GM23338 (cell line): ENCODE measurements at regions not wholly inside any gene's neighbourhood (a gene's known extent, or its start where the extent isn't known, plus 50 kb on each side); places are given as distances from the start of the nearest gene placed in this dataset.

Experiments
- ATAC-seq: fragments of 200-7000 bp; cut with Tn5 transposase; 3 replicates; pipeline ENCODE4 v1.9.1; 2020
- DNase-seq: peaks from one replicate; pipeline ENCODE4 v3.0.0-alpha.2; 2015; ENCODE audit warnings: low spot score
- H2AFZ ChIP-seq: fragments of 200-600 bp; sonication (generic); 2 replicates; pipeline ENCODE4 v1.8.0; 2016; ENCODE audit warnings: antibody characterized with exemption, mild to moderate bottlenecking, moderate library complexity
- H3F3A ChIP-seq: fragments of 200-600 bp; sonication (generic); replicated peaks from 2 replicates; pipeline ENCODE4 v1.8.0; 2017; ENCODE audit warnings: antibody characterized with exemption, mixed run types, low read depth
- H3K27ac ChIP-seq: fragments of 200-600 bp; sonication (generic); 2 replicates; pipeline ENCODE4 v1.6.1; 2016; ENCODE audit warnings: low read depth
- H3K27me3 ChIP-seq: fragments of 200-600 bp; sonication (generic); 2 replicates; pipeline ENCODE4 v1.8.0; 2016; ENCODE audit warnings: mild to moderate bottlenecking, mixed run types, moderate library complexity; ENCODE audit not compliant: insufficient read depth
- H3K36me3 ChIP-seq: fragments of 200-600 bp; sonication (generic); 2 replicates; pipeline ENCODE4 v1.8.0; 2016; ENCODE audit warnings: mild to moderate bottlenecking; ENCODE audit not compliant: insufficient read depth
- H3K4me1 ChIP-seq: fragments of 200-600 bp; sonication (generic); 2 replicates; pipeline ENCODE4 v1.8.0; 2016; ENCODE audit warnings: mild to moderate bottlenecking, moderate library complexity; ENCODE audit not compliant: insufficient read depth
- H3K4me2 ChIP-seq: fragments of 200-600 bp; sonication (generic); 2 replicates; pipeline ENCODE4 v1.7.1; 2017; ENCODE audit warnings: mixed run types
- H3K4me3 ChIP-seq: fragments of 200-600 bp; sonication (generic); 2 replicates; pipeline ENCODE4 v1.6.1; 2016; ENCODE audit warnings: mixed run types
- H3K79me2 ChIP-seq: fragments of 200-600 bp; sonication (generic); replicated peaks from 2 replicates; pipeline ENCODE4 v1.8.0; 2017; ENCODE audit warnings: mild to moderate bottlenecking; ENCODE audit not compliant: insufficient read depth
- H3K9me2 ChIP-seq: fragments of 200-600 bp; sonication (generic); 2 replicates; pipeline ENCODE4 v1.8.0; 2017; ENCODE audit not compliant: insufficient read depth
- H4K20me1 ChIP-seq: fragments of 200-600 bp; sonication (generic); replicated peaks from 2 replicates; pipeline ENCODE4 v1.8.0; 2017; ENCODE audit warnings: mild to moderate bottlenecking; ENCODE audit not compliant: insufficient read depth
- H3K27ac Mint-ChIP-seq: 2 replicates; pipeline ENCODE4 v1.8.0; 2020; ENCODE audit warnings: inconsistent platforms, mild to moderate bottlenecking, moderate library complexity, mixed read lengths
- H3K27me3 Mint-ChIP-seq: 3 replicates; pipeline ENCODE4 v1.8.0; 2022; ENCODE audit warnings: low read depth, mild to moderate bottlenecking, moderate library complexity, mixed read lengths, inconsistent platforms; ENCODE audit not compliant: insufficient read depth, poor library complexity
- H3K36me3 Mint-ChIP-seq: 3 replicates; pipeline ENCODE4 v1.8.0; 2021; ENCODE audit warnings: low read depth, mild to moderate bottlenecking, inconsistent platforms, moderate library complexity, mixed read lengths
- H3K4me1 Mint-ChIP-seq: 3 replicates; pipeline ENCODE4 v1.8.0; 2020; ENCODE audit warnings: mild to moderate bottlenecking, inconsistent platforms, mixed read lengths
- H3K4me3 Mint-ChIP-seq: 3 replicates; pipeline ENCODE4 v1.8.0; 2021; ENCODE audit warnings: moderate library complexity, mild to moderate bottlenecking, inconsistent platforms, mixed read lengths
- H3K9me3 Mint-ChIP-seq: 3 replicates; pipeline ENCODE4 v1.8.0; 2020; ENCODE audit warnings: moderate library complexity, mild to moderate bottlenecking, inconsistent platforms, mixed read lengths
- CTCF ChIP-seq, 2 experiments: fragments of 200-600 bp in 1 of 2; sonication (generic) in 1 of 2; conservative IDR thresholded peaks; 2 replicates each; pipeline versions ENCODE4 v1.5.1 to v1.6.1; 2016 to 2017; ENCODE audit warnings: antibody characterized with exemption in 2 of 2, low read depth in 2 of 2, mild to moderate bottlenecking in 2 of 2, moderate library complexity in 1 of 2
- ETS1 ChIP-seq: IDR thresholded peaks from 2 replicates; pipeline ENCODE4 v1.6.1; 2016; ENCODE audit warnings: antibody characterized with exemption
- EZH2 ChIP-seq: fragments of 200-600 bp; sonication (generic); IDR thresholded peaks from one replicate; pipeline ENCODE4 v1.8.0; 2017; ENCODE audit warnings: antibody characterized with exemption, mild to moderate bottlenecking, low read depth; ENCODE audit not compliant: unreplicated experiment
- EZH2phosphoT487 ChIP-seq: fragments of 200-600 bp; sonication (generic); IDR thresholded peaks from one replicate; pipeline ENCODE4 v1.8.1; 2018; ENCODE audit warnings: antibody characterized with exemption; ENCODE audit not compliant: unreplicated experiment
- JUNB ChIP-seq: IDR thresholded peaks from one replicate; pipeline ENCODE4 v1.6.1; 2016; ENCODE audit warnings: antibody characterized with exemption; ENCODE audit not compliant: unreplicated experiment
- STAT1 ChIP-seq: IDR thresholded peaks from one replicate; pipeline ENCODE4 v1.6.1; 2016; ENCODE audit warnings: antibody characterized with exemption; ENCODE audit not compliant: unreplicated experiment
- ZNF331 ChIP-seq: fragments of 250-450 bp; sonication (Bioruptor Pico); IDR thresholded peaks from 2 replicates; pipeline ENCODE4 v1.5.0; 2020; ENCODE audit warnings: low read depth, mild to moderate bottlenecking, moderate library complexity
- ZNF462 ChIP-seq: fragments of 250-450 bp; sonication (Bioruptor Pico); IDR thresholded peaks from 2 replicates; pipeline ENCODE4 v1.5.0; 2020; ENCODE audit warnings: mild to moderate bottlenecking, moderate library complexity

- no peak for TF ChIP-seq ZNF462 (CRISPR knock-in tag)
- TF ChIP-seq EZH2, result no peak
- TF ChIP-seq ZNF331 (CRISPR knock-in tag), result no peak
- TF ChIP-seq STAT1, result no peak
- no peak for TF ChIP-seq JUNB
- TF ChIP-seq EZH2phosphoT487, result no peak
These were observed 318.7 kb upstream of the UBE2E3 start (continued) for GRCh38 chr2:180661686-180662030.

GRCh38 chr2:180660881-180661685, 319.3 kb upstream of the UBE2E3 start:
- DNase-seq (no peak), ATAC-seq (no peak)
- H3K36me3 Mint-ChIP-seq, result no peaks in the 10 kb centered on the region
- H3K4me1 Mint-ChIP-seq, result peaks cover 10% of the 10 kb centered on the region
- Histone ChIP-seq H2AFZ (0 out of 2 replicates have a peak overlapping the region, but pooled peaks have one; percentile 19), H4K20me1 (no peaks in the 10 kb centered on the region), H3K4me2 (no peak overlapping the region), H3K36me3 (no peaks in the 10 kb centered on the region), H3K9me2 (0 out of 2 replicates have a peak, but pooled peaks cover 3% of the 10 kb centered on the region), H3K27ac (no peak overlapping the region), H3K4me1 (0 out of 2 replicates have a peak, but pooled peaks cover 3% of the 10 kb centered on the region), H3F3A (no peaks in the 10 kb centered on the region), H3K79me2 (no peaks in the 10 kb centered on the region), H3K4me3 (no peak overlapping the region), H3K27me3 (no peaks in the 10 kb centered on the region)
- H3K27ac Mint-ChIP-seq, result no peak overlapping the region
- peaks cover 2% of the 10 kb centered on the region for H3K27me3 Mint-ChIP-seq
- no peak overlapping the region for H3K4me3 Mint-ChIP-seq
- H3K9me3 Mint-ChIP-seq, result no peaks in the 10 kb centered on the region
- TF ChIP-seq ETS1 (no peak), CTCF (conservative IDR thresholded peaks at IDR 0.05; ENCODE audit: low read depth in 2 of 2) (no peak), ZNF331 (CRISPR knock-in tag) (no peak), STAT1 (no peak)
